NCI-H345 (cell line): ENCODE measurements at regions not wholly inside any gene's neighbourhood (a gene's known extent, or its start where the extent isn't known, plus 50 kb on each side); places are given as distances from the start of the nearest gene placed in this dataset.

Experiments
- DNase-seq: peaks from one replicate; lab custom pipeline; 2025; lab: John Stamatoyannopoulos, UW

- DNase-seq, result no peak
These were observed 324.0 kb downstream of the STIM2 start for GRCh38 chr4:27184508-27185155.

- no peak for DNase-seq
These were observed 326.1 kb downstream of the STIM2 start for GRCh38 chr4:27186710-27187109.

GRCh38 chr4:27187786-27188185 lies 327.1 kb downstream of the STIM2 start:
- no peak for DNase-seq

GRCh38 chr4:27189683-27190082 lies 329.0 kb downstream of the STIM2 start:
- no peak for DNase-seq

GRCh38 chr4:27191592-27191991 lies 331.0 kb downstream of the STIM2 start:
- DNase-seq, result no peak

GRCh38 chr4:27194599-27195176 lies 334.0 kb downstream of the STIM2 start:
- no peak for DNase-seq

GRCh38 chr4:27198246-27198645 lies 337.6 kb downstream of the STIM2 start:
- no peak for DNase-seq

GRCh38 chr4:27198971-27199370 lies 338.3 kb downstream of the STIM2 start:
- no peak for DNase-seq

- DNase-seq, result no peak
These were observed 345.4 kb downstream of the STIM2 start for GRCh38 chr4:27206009-27206408.

GRCh38 chr4:27210956-27211355 lies 350.3 kb downstream of the STIM2 start:
- DNase-seq, result no peak

- DNase-seq, result no peak
These were observed 353.4 kb downstream of the STIM2 start for GRCh38 chr4:27214010-27214409.

- DNase-seq, result no peak
These were observed 354.7 kb downstream of the STIM2 start for GRCh38 chr4:27215220-27215826.

- no peak for DNase-seq
These were observed 356.7 kb downstream of the STIM2 start for GRCh38 chr4:27217261-27217769.

- no peak for DNase-seq
These were observed 357.4 kb downstream of the STIM2 start for GRCh38 chr4:27218013-27218412.

GRCh38 chr4:27223326-27223725 lies 362.7 kb downstream of the STIM2 start:
- DNase-seq, result no peak

- no peak for DNase-seq
These were observed 372.9 kb downstream of the STIM2 start for GRCh38 chr4:27233531-27233930.

GRCh38 chr4:27234306-27234899 lies 373.8 kb downstream of the STIM2 start:
- DNase-seq, result no peak

- no peak for DNase-seq
These were observed 379.0 kb downstream of the STIM2 start for GRCh38 chr4:27239641-27240040.

GRCh38 chr4:27242217-27242616 lies 381.6 kb downstream of the STIM2 start:
- no peak for DNase-seq

GRCh38 chr4:27245216-27245615 lies 384.6 kb downstream of the STIM2 start:
- no peak for DNase-seq

GRCh38 chr4:27248829-27249228 lies 388.2 kb downstream of the STIM2 start:
- DNase-seq, result no peak

GRCh38 chr4:27251771-27252170 lies 391.1 kb downstream of the STIM2 start:
- no peak for DNase-seq

- DNase-seq, result no peak
These were observed 406.8 kb downstream of the STIM2 start for GRCh38 chr4:27267339-27267969.
